HCT116 (cell line): ENCODE measurements at regions not wholly inside any gene's neighbourhood (a gene's known extent, or its start where the extent isn't known, plus 50 kb on each side); places are given as distances from the start of the nearest gene placed in this dataset.

Source experiments
- ATAC-seq: fragments of 200-7000 bp; cut with Tn5 transposase; 2 replicates; pipeline ENCODE4 v1.9.1; 2020; ENCODE audit warnings: mild to moderate bottlenecking, moderate library complexity
- BruUV-seq: library from RNA; stranded (reverse); fragments of 400-500 nt; replicated peaks from 2 replicates; lab custom pipeline; 2021; lab: Mats Ljungman, UMichigan
- CTCF ChIA-PET: fragments of 300-600 bp; sonication (Branson Sonifier 250); formaldehyde crosslinking; loops from one replicate; lab custom pipeline; 2021; ENCODE audit warnings: antibody characterized with exemption; lab: Charles Lee
- POLR2A ChIA-PET: fragments of 300-600, 350-600 bp; sonication (Branson Sonifier 250); formaldehyde crosslinking; loops from one replicate; lab custom pipeline; 2021; ENCODE audit warnings: antibody characterized with exemption; lab: Charles Lee
- RAD21 ChIA-PET, 2 experiments: fragments of 300-600 bp; sonication (Branson Sonifier 250); formaldehyde crosslinking; loops; one replicate each; lab custom pipeline; 2023; ENCODE audit warnings: low total read pairs in 2 of 2; ENCODE audit not compliant: uncharacterized antibody in 2 of 2, unreplicated experiment in 2 of 2, low non-redundant PET in 1 of 2; lab: Charles Lee
- DNase-seq: peaks from one replicate; pipeline ENCODE4 v3.0.0-alpha.2; 2010; ENCODE audit warnings: low read depth, low spot score
- H2AFZ ChIP-seq: fragments of 200-600 bp; shearing (Covaris generic), sonication (generic); 2 replicates; pipeline ENCODE4 v1.6.1; 2017; ENCODE audit warnings: low read depth, mixed run types, mixed read lengths, antibody characterized with exemption, low read length; ENCODE audit not compliant: poor library complexity, severe bottlenecking
- H3K27ac ChIP-seq: 2 replicates; pipeline ENCODE4 v1.5.1; 2012; ENCODE audit warnings: low read depth, low read length
- H3K27me3 ChIP-seq: fragments of 200-600 bp; sonication (generic); 2 replicates; pipeline ENCODE4 v1.6.1; 2016; ENCODE audit warnings: mixed run types, low read length, mixed read lengths; ENCODE audit not compliant: insufficient read depth
- H3K36me3 ChIP-seq, 2 experiments: fragments of 200-500 bp in 1 of 2; fragments of 200-600 bp in 1 of 2; sonication (Bioruptor generic) in 1 of 2; sonication (generic) in 1 of 2; 2 replicates each; pipeline versions ENCODE4 v1.5.1 to v1.6.1; 2014 to 2016; ENCODE audit warnings: low read length in 2 of 2, inconsistent platforms in 1 of 2, mixed read lengths in 1 of 2, mixed run types in 1 of 2; ENCODE audit not compliant: insufficient read depth in 2 of 2, control insufficient read depth in 1 of 2
- H3K4me1 ChIP-seq, 2 experiments: fragments of 200-600 bp in 1 of 2; sonication (generic) in 1 of 2; 2 replicates each; pipeline versions ENCODE4 v1.5.1 to v1.6.1; 2012 to 2017; ENCODE audit warnings: low read length in 2 of 2, inconsistent platforms in 1 of 2, mild to moderate bottlenecking in 1 of 2, mixed read lengths in 1 of 2, mixed run types in 1 of 2, moderate library complexity in 1 of 2; ENCODE audit not compliant: insufficient read depth in 2 of 2, control insufficient read depth in 1 of 2
- H3K4me2 ChIP-seq: fragments of 200-600 bp; sonication (generic); 2 replicates; pipeline ENCODE4 v1.6.1; 2017; ENCODE audit warnings: mixed run types, low read length, mixed read lengths
- H3K4me3 ChIP-seq, 2 experiments: fragments of 200-600 bp in 1 of 2; sonication (generic) in 1 of 2; replicated peaks in 1 of 2; 2 replicates each; pipeline ENCODE4 v1.5.1; 2011 to 2016; ENCODE audit warnings: low read length in 2 of 2, control low read depth in 1 of 2, low read depth in 1 of 2, mild to moderate bottlenecking in 1 of 2, mixed read lengths in 1 of 2, mixed run types in 1 of 2
- H3K79me2 ChIP-seq: fragments of 200-600 bp; sonication (generic); 2 replicates; pipeline ENCODE4 v1.6.1; 2017; ENCODE audit warnings: mild to moderate bottlenecking, mixed run types, low read length, moderate library complexity, mixed read lengths; ENCODE audit not compliant: insufficient read depth
- H3K9ac ChIP-seq: fragments of 200-600 bp; sonication (generic); 2 replicates; pipeline ENCODE4 v1.6.1; 2016; ENCODE audit warnings: low read length, mixed read lengths
- H3K9me2 ChIP-seq: fragments of 200-600 bp; sonication (generic), shearing (Covaris generic); 2 replicates; pipeline ENCODE4 v1.6.1; 2017; ENCODE audit warnings: mixed run types, mild to moderate bottlenecking, moderate library complexity; ENCODE audit not compliant: insufficient read depth
- H3K9me3 ChIP-seq, 2 experiments: fragments of 200-500 bp in 1 of 2; fragments of 200-600 bp in 1 of 2; sonication (Bioruptor generic) in 1 of 2; sonication (generic) in 1 of 2; 2 replicates each; pipeline ENCODE4 v1.6.1; 2014 to 2017; ENCODE audit warnings: low read length in 2 of 2, mixed read lengths in 2 of 2, inconsistent platforms in 1 of 2, low read depth in 1 of 2, mild to moderate bottlenecking in 1 of 2, mixed run types in 1 of 2, moderate library complexity in 1 of 2; ENCODE audit not compliant: control insufficient read depth in 1 of 2, insufficient read depth in 1 of 2
- H4K20me1 ChIP-seq: fragments of 200-600 bp; sonication (generic), shearing (Covaris generic); 2 replicates; pipeline ENCODE4 v1.6.1; 2017; ENCODE audit warnings: mixed run types, mild to moderate bottlenecking, moderate library complexity; ENCODE audit not compliant: insufficient read depth
- CEBPB ChIP-seq: IDR thresholded peaks from 2 replicates; pipeline ENCODE4 v1.6.1; 2012; ENCODE audit warnings: low read depth
- EGR1 ChIP-seq: IDR thresholded peaks from 2 replicates; pipeline ENCODE4 v1.6.1; 2012; ENCODE audit warnings: low read depth
- ELF1 ChIP-seq: IDR thresholded peaks from 2 replicates; pipeline ENCODE4 v1.6.1; 2012; ENCODE audit warnings: low read depth, borderline replicate concordance
- EZH2 ChIP-seq: fragments of 200-600 bp; sonication (generic); IDR thresholded peaks from 2 replicates; pipeline ENCODE4 v1.6.1; 2017; ENCODE audit warnings: antibody characterized with exemption, mixed run types
- POLR2A ChIP-seq: IDR thresholded peaks from 2 replicates; pipeline ENCODE4 v1.7.0; 2011; ENCODE audit warnings: borderline replicate concordance; ENCODE audit not compliant: insufficient read depth, insufficient read length; ENCODE audit errors: extremely low read depth
- RAD21 ChIP-seq: IDR thresholded peaks from 2 replicates; pipeline ENCODE4 v1.6.1; 2012; ENCODE audit warnings: low read depth, mild to moderate bottlenecking
- SIN3A ChIP-seq: IDR thresholded peaks from 2 replicates; pipeline ENCODE4 v1.6.1; 2012; ENCODE audit warnings: low read depth
- SP1 ChIP-seq: IDR thresholded peaks from 2 replicates; pipeline ENCODE4 v1.6.1; 2012; ENCODE audit warnings: low read depth
- SRF ChIP-seq: IDR thresholded peaks from 2 replicates; pipeline ENCODE4 v1.6.1; 2012; ENCODE audit warnings: low read depth
- TCF7L2 ChIP-seq: IDR thresholded peaks from 2 replicates; pipeline ENCODE4 v1.7.0; 2011; ENCODE audit warnings: borderline replicate concordance, inconsistent platforms; ENCODE audit not compliant: insufficient read depth, insufficient read length; ENCODE audit errors: extremely low read depth
- YY1 ChIP-seq: IDR thresholded peaks from 2 replicates; pipeline ENCODE4 v1.6.1; 2011; ENCODE audit warnings: low read length, low read depth, moderate library complexity, mild to moderate bottlenecking; ENCODE audit not compliant: insufficient replicate concordance; ENCODE audit errors: extremely low read depth
- ZFX ChIP-seq: fragments of 450-650 bp; IDR thresholded peaks from 2 replicates; pipeline ENCODE4 v1.6.1; 2017
- ZNF274 ChIP-seq: fragments of 200-500 bp; sonication (Bioruptor generic); IDR thresholded peaks from 2 replicates; pipeline ENCODE4 v1.6.1; 2014; ENCODE audit warnings: mild to moderate bottlenecking, low read depth, low read length, inconsistent platforms
- intact Hi-C: fragments of 100-400 bp; cut with micrococcal nuclease; formaldehyde crosslinking; loops from 2 replicates; pipeline ENCODE4 v1.10.0; 2022

DNA sequence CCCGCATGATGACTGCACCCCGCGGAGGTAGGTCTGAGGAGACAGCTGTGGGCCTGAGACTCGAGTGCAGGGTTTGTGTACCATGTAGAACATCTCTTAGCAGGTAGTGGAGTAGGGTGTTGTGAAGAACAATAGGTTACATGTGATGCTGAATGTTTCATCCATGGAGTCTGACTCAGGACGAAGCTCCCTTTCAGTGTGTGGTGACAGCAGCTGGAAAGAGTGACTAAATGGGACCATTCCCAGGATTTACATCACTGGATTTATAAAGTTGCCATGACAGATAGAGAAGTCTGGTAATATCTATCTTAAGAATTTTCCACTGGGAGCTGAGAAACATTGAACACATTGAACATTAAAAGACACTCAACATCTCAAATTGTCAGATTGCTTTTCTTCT is 259.6 kb upstream of the RGS6 start:
- Histone ChIP-seq H3K36me3 (peaks cover 0 to 2% of the 10 kb centered on the region in 2 experiments; a peak in 1 of 4 replicates), H4K20me1 (no peaks in the 10 kb centered on the region), H3K9me2 (no peaks in the 10 kb centered on the region), H3K9ac (no peak overlapping the region), H3K4me3 (no peak overlapping the region), H3K4me2 (no peak overlapping the region), H3K27ac (no peak overlapping the region), H3K4me1 (no peaks in the 10 kb centered on the region), H3K79me2 (no peaks in the 10 kb centered on the region), H3K9me3 (no peaks in the 10 kb centered on the region), H2AFZ (no peak overlapping the region), H3K27me3 (no peaks in the 10 kb centered on the region)
- no TSS peak for BruUV-seq
- intact Hi-C loops: no loop called here
- ChIA-PET CTCF (no interaction called here), RAD21 (interaction anchor here in 1 of 2 experiments (0.5 kb wide), 1 partner anchor 25 kb away, joined by 3 read pairs; no protein-coding TSS in a partner anchor), POLR2A (no interaction called here)
- ATAC-seq (no peak), DNase-seq (no peak)
- no peak for TF ChIP-seq SP1
- no peak for TF ChIP-seq POLR2A
- no peak for TF ChIP-seq CEBPB
- no peak for TF ChIP-seq ZFX
- no peak for TF ChIP-seq ELF1
- TF ChIP-seq EGR1: no peak
- no peak for TF ChIP-seq YY1

DNA sequence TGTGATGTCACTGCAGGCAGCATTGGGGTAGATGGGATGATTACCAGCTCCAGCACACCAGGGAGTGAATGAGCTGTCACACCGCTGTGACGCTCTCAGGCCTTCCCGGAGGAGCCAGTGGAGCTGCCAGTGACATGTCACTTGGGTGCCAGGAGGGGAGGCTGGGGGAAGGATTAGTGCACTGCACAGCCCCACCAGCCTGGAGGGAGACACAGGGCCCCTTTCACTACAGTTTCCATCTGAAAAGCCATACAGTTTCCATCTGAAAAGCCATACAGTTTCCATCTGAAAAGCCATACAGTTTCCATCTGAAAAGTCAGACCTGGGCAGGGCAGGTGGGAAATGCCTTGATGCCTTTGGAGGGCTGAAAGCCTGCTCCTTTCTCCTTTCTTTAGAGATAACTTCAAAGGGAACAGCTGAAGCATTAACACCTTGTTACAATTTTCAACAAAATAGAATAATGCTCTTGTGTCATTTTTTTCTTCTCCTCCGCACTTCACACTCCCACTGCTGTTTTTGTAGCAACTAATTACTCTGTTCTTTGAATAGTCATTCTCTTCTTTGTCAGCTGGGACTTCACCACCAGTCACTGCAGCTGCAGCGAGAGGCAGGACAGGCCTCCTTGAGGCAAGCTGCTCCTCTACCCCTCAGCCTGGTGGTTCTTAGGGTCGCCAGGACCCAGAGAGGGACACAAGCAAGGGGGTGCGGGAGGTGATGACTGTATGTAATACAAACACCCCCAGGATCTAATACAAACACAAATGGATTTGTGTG is 256.9 kb upstream of the RGS6 start:
- no peaks in the 10 kb centered on the region for H3K79me2 ChIP-seq
- no peaks in the 10 kb centered on the region for H3K9me3 ChIP-seq
- no peak overlapping the region for H3K4me3 ChIP-seq
- no peaks in the 10 kb centered on the region for H3K27me3 ChIP-seq
- no peaks in the 10 kb centered on the region for H3K4me1 ChIP-seq
- POLR2A ChIA-PET: no interaction called here
- DNase-seq (no peak), ATAC-seq (no peak)
- no TSS peak for BruUV-seq
- H3K27ac ChIP-seq: no peak overlapping the region
- no peaks in the 10 kb centered on the region for H3K9me2 ChIP-seq
- CTCF ChIA-PET: no interaction called here
- RAD21 ChIA-PET: no interaction called here
- H3K9ac ChIP-seq: no peak overlapping the region
- intact Hi-C loops: no loop called here
- no peak for TF ChIP-seq EZH2
- TF ChIP-seq TCF7L2: no peak
- no peak for TF ChIP-seq RAD21
- no peak for TF ChIP-seq ZNF274
- no peak for TF ChIP-seq SRF
- TF ChIP-seq SIN3A: no peak
- no peak for TF ChIP-seq EGR1
- H3K4me2 ChIP-seq: no peak overlapping the region
- H3K36me3 ChIP-seq: peaks cover 0 to 2% of the 10 kb centered on the region in 2 experiments; a peak in 1 of 4 replicates
- H2AFZ ChIP-seq: no peak overlapping the region
- H4K20me1 ChIP-seq: no peaks in the 10 kb centered on the region
